HCT116 (cell line): ENCODE measurements at regions not wholly inside any gene's neighbourhood (a gene's known extent, or its start where the extent isn't known, plus 50 kb on each side); places are given as distances from the start of the nearest gene placed in this dataset.

Experiments
- ATAC-seq: fragments of 200-7000 bp; cut with Tn5 transposase; 2 replicates; pipeline ENCODE4 v1.9.1; 2020; ENCODE audit warnings: mild to moderate bottlenecking, moderate library complexity
- BruUV-seq: library from RNA; stranded (reverse); fragments of 400-500 nt; replicated peaks from 2 replicates; lab custom pipeline; 2021; lab: Mats Ljungman, UMichigan
- CTCF ChIA-PET: fragments of 300-600 bp; sonication (Branson Sonifier 250); formaldehyde crosslinking; loops from one replicate; lab custom pipeline; 2021; ENCODE audit warnings: antibody characterized with exemption; lab: Charles Lee
- POLR2A ChIA-PET: fragments of 300-600, 350-600 bp; sonication (Branson Sonifier 250); formaldehyde crosslinking; loops from one replicate; lab custom pipeline; 2021; ENCODE audit warnings: antibody characterized with exemption; lab: Charles Lee
- RAD21 ChIA-PET, 2 experiments: fragments of 300-600 bp; sonication (Branson Sonifier 250); formaldehyde crosslinking; loops; one replicate each; lab custom pipeline; 2023; ENCODE audit warnings: low total read pairs in 2 of 2; ENCODE audit not compliant: uncharacterized antibody in 2 of 2, unreplicated experiment in 2 of 2, low non-redundant PET in 1 of 2; lab: Charles Lee
- DNase-seq: peaks from one replicate; pipeline ENCODE4 v3.0.0-alpha.2; 2010; ENCODE audit warnings: low read depth, low spot score
- H2AFZ ChIP-seq: fragments of 200-600 bp; shearing (Covaris generic), sonication (generic); 2 replicates; pipeline ENCODE4 v1.6.1; 2017; ENCODE audit warnings: low read depth, mixed run types, mixed read lengths, antibody characterized with exemption, low read length; ENCODE audit not compliant: poor library complexity, severe bottlenecking
- H3K27ac ChIP-seq: 2 replicates; pipeline ENCODE4 v1.5.1; 2012; ENCODE audit warnings: low read depth, low read length
- H3K27me3 ChIP-seq: fragments of 200-600 bp; sonication (generic); 2 replicates; pipeline ENCODE4 v1.6.1; 2016; ENCODE audit warnings: mixed run types, low read length, mixed read lengths; ENCODE audit not compliant: insufficient read depth
- H3K36me3 ChIP-seq, 2 experiments: fragments of 200-500 bp in 1 of 2; fragments of 200-600 bp in 1 of 2; sonication (Bioruptor generic) in 1 of 2; sonication (generic) in 1 of 2; 2 replicates each; pipeline versions ENCODE4 v1.5.1 to v1.6.1; 2014 to 2016; ENCODE audit warnings: low read length in 2 of 2, inconsistent platforms in 1 of 2, mixed read lengths in 1 of 2, mixed run types in 1 of 2; ENCODE audit not compliant: insufficient read depth in 2 of 2, control insufficient read depth in 1 of 2
- H3K4me1 ChIP-seq, 2 experiments: fragments of 200-600 bp in 1 of 2; sonication (generic) in 1 of 2; 2 replicates each; pipeline versions ENCODE4 v1.5.1 to v1.6.1; 2012 to 2017; ENCODE audit warnings: low read length in 2 of 2, inconsistent platforms in 1 of 2, mild to moderate bottlenecking in 1 of 2, mixed read lengths in 1 of 2, mixed run types in 1 of 2, moderate library complexity in 1 of 2; ENCODE audit not compliant: insufficient read depth in 2 of 2, control insufficient read depth in 1 of 2
- H3K4me2 ChIP-seq: fragments of 200-600 bp; sonication (generic); 2 replicates; pipeline ENCODE4 v1.6.1; 2017; ENCODE audit warnings: mixed run types, low read length, mixed read lengths
- H3K4me3 ChIP-seq, 2 experiments: fragments of 200-600 bp in 1 of 2; sonication (generic) in 1 of 2; replicated peaks in 1 of 2; 2 replicates each; pipeline ENCODE4 v1.5.1; 2011 to 2016; ENCODE audit warnings: low read length in 2 of 2, control low read depth in 1 of 2, low read depth in 1 of 2, mild to moderate bottlenecking in 1 of 2, mixed read lengths in 1 of 2, mixed run types in 1 of 2
- H3K79me2 ChIP-seq: fragments of 200-600 bp; sonication (generic); 2 replicates; pipeline ENCODE4 v1.6.1; 2017; ENCODE audit warnings: mild to moderate bottlenecking, mixed run types, low read length, moderate library complexity, mixed read lengths; ENCODE audit not compliant: insufficient read depth
- H3K9ac ChIP-seq: fragments of 200-600 bp; sonication (generic); 2 replicates; pipeline ENCODE4 v1.6.1; 2016; ENCODE audit warnings: low read length, mixed read lengths
- H3K9me2 ChIP-seq: fragments of 200-600 bp; sonication (generic), shearing (Covaris generic); 2 replicates; pipeline ENCODE4 v1.6.1; 2017; ENCODE audit warnings: mixed run types, mild to moderate bottlenecking, moderate library complexity; ENCODE audit not compliant: insufficient read depth
- H3K9me3 ChIP-seq, 2 experiments: fragments of 200-500 bp in 1 of 2; fragments of 200-600 bp in 1 of 2; sonication (Bioruptor generic) in 1 of 2; sonication (generic) in 1 of 2; 2 replicates each; pipeline ENCODE4 v1.6.1; 2014 to 2017; ENCODE audit warnings: low read length in 2 of 2, mixed read lengths in 2 of 2, inconsistent platforms in 1 of 2, low read depth in 1 of 2, mild to moderate bottlenecking in 1 of 2, mixed run types in 1 of 2, moderate library complexity in 1 of 2; ENCODE audit not compliant: control insufficient read depth in 1 of 2, insufficient read depth in 1 of 2
- H4K20me1 ChIP-seq: fragments of 200-600 bp; sonication (generic), shearing (Covaris generic); 2 replicates; pipeline ENCODE4 v1.6.1; 2017; ENCODE audit warnings: mixed run types, mild to moderate bottlenecking, moderate library complexity; ENCODE audit not compliant: insufficient read depth
- ATF3 ChIP-seq: IDR thresholded peaks from 2 replicates; pipeline ENCODE4 v1.6.1; 2012
- CEBPB ChIP-seq: IDR thresholded peaks from 2 replicates; pipeline ENCODE4 v1.6.1; 2012; ENCODE audit warnings: low read depth
- ELF1 ChIP-seq: IDR thresholded peaks from 2 replicates; pipeline ENCODE4 v1.6.1; 2012; ENCODE audit warnings: low read depth, borderline replicate concordance
- JUND ChIP-seq: IDR thresholded peaks from 2 replicates; pipeline ENCODE4 v1.6.1; 2012
- POLR2A ChIP-seq: IDR thresholded peaks from 2 replicates; pipeline ENCODE4 v1.7.0; 2011; ENCODE audit warnings: borderline replicate concordance; ENCODE audit not compliant: insufficient read depth, insufficient read length; ENCODE audit errors: extremely low read depth
- POLR2AphosphoS5 ChIP-seq: IDR thresholded peaks from 2 replicates; pipeline ENCODE4 v1.6.1; 2011; ENCODE audit warnings: mild to moderate bottlenecking, low read depth, low read length, moderate library complexity
- RAD21 ChIP-seq: IDR thresholded peaks from 2 replicates; pipeline ENCODE4 v1.6.1; 2012; ENCODE audit warnings: low read depth, mild to moderate bottlenecking
- REST ChIP-seq: IDR thresholded peaks from 2 replicates; pipeline ENCODE4 v1.6.1; 2012; ENCODE audit warnings: low read depth
- SIN3A ChIP-seq: IDR thresholded peaks from 2 replicates; pipeline ENCODE4 v1.6.1; 2012; ENCODE audit warnings: low read depth
- SRF ChIP-seq: IDR thresholded peaks from 2 replicates; pipeline ENCODE4 v1.6.1; 2012; ENCODE audit warnings: low read depth
- TCF7L2 ChIP-seq: IDR thresholded peaks from 2 replicates; pipeline ENCODE4 v1.7.0; 2011; ENCODE audit warnings: borderline replicate concordance, inconsistent platforms; ENCODE audit not compliant: insufficient read depth, insufficient read length; ENCODE audit errors: extremely low read depth
- ZFX ChIP-seq: fragments of 450-650 bp; IDR thresholded peaks from 2 replicates; pipeline ENCODE4 v1.6.1; 2017
- intact Hi-C: fragments of 100-400 bp; cut with micrococcal nuclease; formaldehyde crosslinking; loops from 2 replicates; pipeline ENCODE4 v1.10.0; 2022

GRCh38 chr6:170132011-170132521, 158.8 kb downstream of the DLL1 start (continued):
- TF ChIP-seq REST, result no peak
- TF ChIP-seq CEBPB, result no peak
- no peak for TF ChIP-seq ZFX
- TF ChIP-seq ATF3, result no peak

GRCh38 chr6:170131351-170131750, 159.5 kb downstream of the DLL1 start:
- no peak for DNase-seq
- no peaks in the 10 kb centered on the region for H3K27me3 ChIP-seq
- no peaks in the 10 kb centered on the region for H3K36me3 ChIP-seq
- no peaks in the 10 kb centered on the region for H4K20me1 ChIP-seq
- ChIA-PET RAD21 (no interaction called here), POLR2A (no interaction called here), CTCF (no interaction called here)
- H3K9ac ChIP-seq, result no peak overlapping the region
- H2AFZ ChIP-seq, result no peak overlapping the region
- no peak overlapping the region for H3K27ac ChIP-seq
- no peak overlapping the region for H3K4me2 ChIP-seq
- no peaks in the 10 kb centered on the region for H3K9me2 ChIP-seq
- BruUV-seq, result no TSS peak
- H3K79me2 ChIP-seq, result no peaks in the 10 kb centered on the region
- intact Hi-C loops, result no loop called here
- no peaks in the 10 kb centered on the region for H3K9me3 ChIP-seq
- no peaks in the 10 kb centered on the region for H3K4me1 ChIP-seq
- ATAC-seq, result no peak
- H3K4me3 ChIP-seq, result no peak overlapping the region
- no peak for TF ChIP-seq ELF1
- TF ChIP-seq SIN3A, result no peak
- TF ChIP-seq TCF7L2, result no peak
- TF ChIP-seq RAD21, result no peak
- no peak for TF ChIP-seq JUND
- no peak for TF ChIP-seq POLR2AphosphoS5
- TF ChIP-seq SRF, result no peak
- TF ChIP-seq POLR2A, result no peak
- TF ChIP-seq, all 23 proteins: peak for 0
